GM12892 (cell line): ENCODE measurements at regions not wholly inside any gene's neighbourhood (a gene's known extent, or its start where the extent isn't known, plus 50 kb on each side); places are given as distances from the start of the nearest gene placed in this dataset.

Source experiments
- POLR2A ChIP-seq: IDR thresholded peaks from 2 replicates; pipeline ENCODE4 v1.6.1; 2011; ENCODE audit warnings: low read depth, low read length, control low read depth
- POLR2AphosphoS5 ChIP-seq: IDR thresholded peaks from 2 replicates; pipeline ENCODE4 v1.6.1; 2011; ENCODE audit warnings: low read depth, low read length, control low read depth
- TAF1 ChIP-seq: IDR thresholded peaks from 2 replicates; pipeline ENCODE4 v1.6.1; 2011; ENCODE audit warnings: low read depth, mild to moderate bottlenecking, control low read depth, low read length, borderline replicate concordance

DNA sequence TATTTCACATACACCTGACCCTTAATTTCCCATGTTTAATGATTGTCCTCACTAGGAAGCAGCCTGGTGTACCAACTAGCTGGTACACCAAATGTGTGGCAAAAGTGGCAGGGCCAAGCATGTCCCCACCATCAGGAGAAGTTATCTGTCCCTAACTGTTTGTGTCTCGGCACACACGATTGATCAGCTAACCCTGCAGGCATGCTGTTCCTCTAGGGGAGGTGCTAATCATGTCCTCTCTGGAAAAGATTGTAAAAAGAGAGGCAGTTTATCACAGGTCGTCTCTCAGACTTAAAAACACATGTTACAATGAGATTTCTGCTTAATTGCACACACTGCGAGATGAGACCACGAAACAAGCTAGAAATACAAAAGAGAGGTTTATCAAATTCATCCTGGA lies 342.7 kb downstream of the DIRAS2 start:
- TF ChIP-seq POLR2AphosphoS5 (no peak), TAF1 (no peak), POLR2A (no peak)
